Sigmoid colon (tissue), 4 donors: ENCODE measurements at regions not wholly inside any gene's neighbourhood (a gene's known extent, or its start where the extent isn't known, plus 50 kb on each side); places are given as distances from the start of the nearest gene placed in this dataset.

Experiments
- CTCF ChIP-seq, 4 experiments: fragments of 450-650 bp in 3 of 4; fragments of 200-600 bp in 1 of 4; IDR thresholded peaks; one replicate each; pipeline ENCODE4 v1.5.1; 2016 to 2019; ENCODE audit warnings: antibody characterized with exemption in 4 of 4, mild to moderate bottlenecking in 3 of 4, moderate library complexity in 2 of 4
- EP300 ChIP-seq, 4 donors: sonication (generic); formaldehyde crosslinking; IDR thresholded peaks; one replicate each; pipeline ENCODE4 v1.6.1; 2017; ENCODE audit warnings: antibody characterized with exemption in 4 of 4
- POLR2A ChIP-seq, 2 donors: fragments of 450-650 bp; IDR thresholded peaks; one replicate each; pipeline ENCODE4 v1.6.1; 2016; ENCODE audit warnings: antibody characterized with exemption in 2 of 2, mild to moderate bottlenecking in 2 of 2, moderate library complexity in 2 of 2
- POLR2AphosphoS5 ChIP-seq, 4 donors: sonication (generic); formaldehyde crosslinking; IDR thresholded peaks; one replicate each; pipeline ENCODE4 v1.6.1; 2017; ENCODE audit warnings: antibody characterized with exemption in 4 of 4

- TF ChIP-seq CTCF (IDR thresholded peaks at IDR 0.05) (no peak), POLR2A (IDR thresholded peaks at IDR 0.05) (no peak), EP300 (IDR thresholded peaks at IDR 0.05) (no peak), POLR2AphosphoS5 (IDR thresholded peaks at IDR 0.05) (no peak)
These were observed 102.2 kb downstream of the DACT2 start for GRCh38 chr6:168217216-168217879.
